ENCODE measurements at regions not wholly inside any gene's neighbourhood (a gene's known extent, or its start where the extent isn't known, plus 50 kb on each side); places are given as distances from the start of the nearest gene placed in this dataset.

DNA sequence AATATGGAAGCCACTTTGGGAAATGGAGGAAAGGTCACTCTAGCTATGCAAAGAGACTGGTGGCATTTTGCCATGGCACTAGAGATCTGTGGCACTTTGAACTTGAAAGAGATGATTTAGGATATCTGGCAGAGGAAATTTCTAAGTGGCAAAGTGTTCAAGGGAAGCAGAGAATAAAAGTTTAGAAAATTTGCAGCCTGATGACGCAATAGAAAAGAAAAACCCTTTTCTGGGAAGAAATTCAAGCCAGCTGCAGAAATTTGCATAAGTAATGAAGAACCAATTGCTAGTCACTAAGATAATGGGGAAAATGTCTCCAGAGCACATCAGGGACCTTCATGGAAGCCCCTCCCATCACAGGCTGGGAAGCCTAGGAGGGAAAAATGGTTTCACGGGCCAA is 191.1 kb upstream of the B3GALT2 start:
- TF ChIP-seq, protein P1, sequence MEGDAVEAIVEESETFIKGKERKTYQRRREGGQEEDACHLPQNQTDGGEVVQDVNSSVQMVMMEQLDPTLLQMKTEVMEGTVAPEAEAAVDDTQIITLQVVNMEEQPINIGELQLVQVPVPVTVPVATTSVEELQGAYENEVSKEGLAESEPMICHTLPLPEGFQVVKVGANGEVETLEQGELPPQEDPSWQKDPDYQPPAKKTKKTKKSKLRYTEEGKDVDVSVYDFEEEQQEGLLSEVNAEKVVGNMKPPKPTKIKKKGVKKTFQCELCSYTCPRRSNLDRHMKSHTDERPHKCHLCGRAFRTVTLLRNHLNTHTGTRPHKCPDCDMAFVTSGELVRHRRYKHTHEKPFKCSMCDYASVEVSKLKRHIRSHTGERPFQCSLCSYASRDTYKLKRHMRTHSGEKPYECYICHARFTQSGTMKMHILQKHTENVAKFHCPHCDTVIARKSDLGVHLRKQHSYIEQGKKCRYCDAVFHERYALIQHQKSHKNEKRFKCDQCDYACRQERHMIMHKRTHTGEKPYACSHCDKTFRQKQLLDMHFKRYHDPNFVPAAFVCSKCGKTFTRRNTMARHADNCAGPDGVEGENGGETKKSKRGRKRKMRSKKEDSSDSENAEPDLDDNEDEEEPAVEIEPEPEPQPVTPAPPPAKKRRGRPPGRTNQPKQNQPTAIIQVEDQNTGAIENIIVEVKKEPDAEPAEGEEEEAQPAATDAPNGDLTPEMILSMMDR (IDR thresholded peaks at IDR 0.05 in 2 of 3, conservative IDR thresholded peaks at IDR 0.05 in 1 of 3; ENCODE audit: control insufficient read depth in 2 of 3, extremely low read depth in 1 of 3, insufficient read depth in 1 of 3, low read depth in 3 of 3, low read length in 3 of 3) = no peak
- TF ChIP-seq FOXK2 (IDR thresholded peaks at IDR 0.05) (no peak), BCL11A (IDR thresholded peaks at IDR 0.05; ENCODE audit: low read depth, low read length) (no peak), NR2C2 (IDR thresholded peaks at IDR 0.05; ENCODE audit: borderline replicate concordance, control insufficient read depth, insufficient read length, low read depth) (no peak), POLR2A (IDR thresholded peaks at IDR 0.05; ENCODE audit: low read depth, low read length) (no peak), EP300 (IDR thresholded peaks at IDR 0.05; ENCODE audit: borderline replicate concordance in 1 of 2, control insufficient read depth in 1 of 2, low read depth in 2 of 2, low read length in 2 of 2) (no peak), SIN3A (IDR thresholded peaks at IDR 0.05; ENCODE audit: low read depth, low read length) (no peak), SMARCA5 (IDR thresholded peaks at IDR 0.05) (no peak), STAT3 (IDR thresholded peaks at IDR 0.05; ENCODE audit: low read depth, low read length) (no peak)
